OCI-LY7 (cell line): ENCODE measurements at regions not wholly inside any gene's neighbourhood (a gene's known extent, or its start where the extent isn't known, plus 50 kb on each side); places are given as distances from the start of the nearest gene placed in this dataset.

Experiments used
- BruUV-seq: library from RNA; stranded (reverse); fragments of 400-500 nt; replicated peaks from 2 replicates; lab custom pipeline; 2021; lab: Mats Ljungman, UMichigan
- CTCF ChIA-PET: fragments of 300-600 bp; sonication (Branson Sonifier 250); formaldehyde crosslinking; loops from one replicate; lab custom pipeline; 2022; ENCODE audit warnings: antibody characterized with exemption; ENCODE audit not compliant: unreplicated experiment; lab: Charles Lee
- POLR2A ChIA-PET: fragments of 300-600 bp; sonication (Branson Sonifier 250); formaldehyde crosslinking; loops from one replicate; lab custom pipeline; 2022; ENCODE audit warnings: antibody characterized with exemption; lab: Charles Lee
- DNase-seq: peaks from one replicate; pipeline ENCODE4 v3.0.0-alpha.2; 2015; ENCODE audit warnings: low spot score
- H2AFZ ChIP-seq: fragments of 200-600 bp; sonication (generic), shearing (Covaris generic); 2 replicates; pipeline ENCODE4 v1.6.1; 2014; ENCODE audit warnings: mild to moderate bottlenecking, antibody characterized with exemption, low read length, moderate library complexity
- H3K27ac ChIP-seq: fragments of 200-600 bp; sonication (generic); 2 replicates; pipeline ENCODE4 v1.5.1; 2014; ENCODE audit warnings: mixed run types, low read depth, mild to moderate bottlenecking, moderate library complexity, low read length, inconsistent platforms; ENCODE audit not compliant: poor library complexity, severe bottlenecking
- H3K36me3 ChIP-seq: fragments of 200-600 bp; sonication (generic); 2 replicates; pipeline ENCODE4 v1.6.1; 2014; ENCODE audit warnings: mild to moderate bottlenecking, antibody characterized with exemption, low read length, moderate library complexity, mixed read lengths; ENCODE audit not compliant: insufficient read depth
- H3K4me1 ChIP-seq: fragments of 200-600 bp; sonication (generic); 2 replicates; pipeline ENCODE4 v1.5.1; 2014; ENCODE audit warnings: mild to moderate bottlenecking, low read length; ENCODE audit not compliant: insufficient read depth, poor library complexity, severe bottlenecking
- H3K4me2 ChIP-seq: fragments of 200-600 bp; sonication (generic); 2 replicates; pipeline ENCODE4 v1.6.1; 2014; ENCODE audit warnings: mild to moderate bottlenecking, low read length
- H3K4me3 ChIP-seq: fragments of 200-600 bp; sonication (generic); 2 replicates; pipeline ENCODE4 v1.5.1; 2014; ENCODE audit warnings: mild to moderate bottlenecking, low read depth, low read length; ENCODE audit not compliant: poor library complexity, severe bottlenecking
- H3K79me2 ChIP-seq: fragments of 200-600 bp; sonication (generic); 2 replicates; pipeline ENCODE4 v1.6.1; 2016; ENCODE audit warnings: low read depth, mild to moderate bottlenecking, low read length, moderate library complexity, mixed read lengths; ENCODE audit not compliant: insufficient read depth
- H3K9me2 ChIP-seq: fragments of 200-600 bp; sonication (generic); 2 replicates; pipeline ENCODE4 v1.6.1; 2016; ENCODE audit warnings: mild to moderate bottlenecking, low read length, mixed read lengths; ENCODE audit not compliant: insufficient read depth
- H3K9me3 ChIP-seq: fragments of 200-600 bp; sonication (generic); 2 replicates; pipeline ENCODE4 v1.6.1; 2014; ENCODE audit warnings: mild to moderate bottlenecking, mixed run types, low read length, mixed read lengths
- H4K20me1 ChIP-seq: fragments of 200-600 bp; sonication (generic); 2 replicates; pipeline ENCODE4 v1.6.1; 2014; ENCODE audit warnings: mild to moderate bottlenecking, antibody characterized with exemption, low read length, moderate library complexity, mixed read lengths; ENCODE audit not compliant: insufficient read depth
- CTCF ChIP-seq: fragments of 200-600 bp; sonication (generic); conservative IDR thresholded peaks from 2 replicates; pipeline ENCODE4 v1.5.1; 2014; ENCODE audit warnings: mild to moderate bottlenecking, antibody characterized with exemption, low read length, moderate library complexity, mixed read lengths
- EZH2phosphoT487 ChIP-seq: fragments of 200-600 bp; sonication (generic); IDR thresholded peaks from 2 replicates; pipeline ENCODE4 v1.6.1; 2018; ENCODE audit warnings: low read depth, borderline replicate concordance, mild to moderate bottlenecking, mixed run types, antibody characterized with exemption, low read length, moderate library complexity, mixed read lengths
- intact Hi-C: fragments of 100-400 bp; cut with micrococcal nuclease; formaldehyde crosslinking; loops from one replicate; pipeline ENCODE4 v1.10.0; 2022; ENCODE audit not compliant: unreplicated experiment

DNA sequence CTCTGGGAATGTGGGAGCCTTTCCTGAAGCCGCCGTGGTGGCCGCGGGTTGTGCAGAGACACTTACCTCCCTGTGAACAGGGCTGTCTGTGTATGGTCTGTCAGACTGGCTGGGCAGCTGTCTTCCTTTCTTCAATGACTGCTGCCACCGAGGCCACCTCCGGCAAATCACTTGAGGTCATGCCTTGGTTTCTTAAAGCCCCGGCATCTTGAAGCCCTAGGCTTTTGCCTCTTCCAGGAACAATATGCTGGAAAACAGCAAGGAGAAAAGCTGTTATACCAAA lies 79.5 kb upstream of the ZSWIM6 start:
- Histone ChIP-seq H3K4me2 (no peak overlapping the region), H4K20me1 (no peaks in the 10 kb centered on the region), H3K9me2 (no peaks in the 10 kb centered on the region), H3K4me1 (no peaks in the 10 kb centered on the region), H3K27ac (no peak overlapping the region), H3K79me2 (no peaks in the 10 kb centered on the region), H3K9me3 (no peaks in the 10 kb centered on the region), H2AFZ (no peak overlapping the region), H3K4me3 (no peak overlapping the region), H3K36me3 (no peaks in the 10 kb centered on the region)
- DNase-seq: no peak
- ChIA-PET CTCF (no interaction called here), POLR2A (no interaction called here)
- intact Hi-C loops: no loop called here
- no peak for TF ChIP-seq EZH2phosphoT487
- no peak for TF ChIP-seq CTCF
- BruUV-seq: no TSS peak

DNA sequence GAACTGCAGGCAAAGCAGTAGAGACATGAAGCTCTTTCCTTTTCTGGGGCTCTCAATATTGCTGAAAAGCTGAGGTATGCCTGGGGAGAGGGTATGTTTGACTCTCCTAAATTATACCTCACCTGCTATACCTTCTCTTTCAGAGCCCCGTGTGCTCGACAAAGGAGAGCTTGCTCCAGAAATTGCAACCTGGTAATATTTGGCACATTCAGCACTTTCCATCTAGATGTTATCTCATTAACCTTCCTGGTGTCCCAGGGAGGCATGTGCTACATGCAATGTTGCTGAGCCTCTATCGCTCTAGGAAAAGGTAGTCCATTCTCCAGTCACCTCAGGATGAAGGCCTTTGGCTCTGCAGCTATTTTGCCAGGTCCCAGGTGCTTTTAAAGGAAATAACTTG lies 78.5 kb upstream of the ZSWIM6 start:
- Histone ChIP-seq H4K20me1 (no peaks in the 10 kb centered on the region), H2AFZ (no peak overlapping the region), H3K4me1 (no peaks in the 10 kb centered on the region), H3K27ac (no peak overlapping the region), H3K9me3 (no peaks in the 10 kb centered on the region), H3K79me2 (no peaks in the 10 kb centered on the region), H3K4me3 (no peak overlapping the region), H3K36me3 (no peaks in the 10 kb centered on the region), H3K4me2 (no peak overlapping the region), H3K9me2 (no peaks in the 10 kb centered on the region)
- intact Hi-C loops: no loop called here
- POLR2A ChIA-PET: no interaction called here
- no TSS peak for BruUV-seq
- no peak for TF ChIP-seq CTCF
- no peak for TF ChIP-seq EZH2phosphoT487
- CTCF ChIA-PET: no interaction called here
- no peak for DNase-seq

DNA sequence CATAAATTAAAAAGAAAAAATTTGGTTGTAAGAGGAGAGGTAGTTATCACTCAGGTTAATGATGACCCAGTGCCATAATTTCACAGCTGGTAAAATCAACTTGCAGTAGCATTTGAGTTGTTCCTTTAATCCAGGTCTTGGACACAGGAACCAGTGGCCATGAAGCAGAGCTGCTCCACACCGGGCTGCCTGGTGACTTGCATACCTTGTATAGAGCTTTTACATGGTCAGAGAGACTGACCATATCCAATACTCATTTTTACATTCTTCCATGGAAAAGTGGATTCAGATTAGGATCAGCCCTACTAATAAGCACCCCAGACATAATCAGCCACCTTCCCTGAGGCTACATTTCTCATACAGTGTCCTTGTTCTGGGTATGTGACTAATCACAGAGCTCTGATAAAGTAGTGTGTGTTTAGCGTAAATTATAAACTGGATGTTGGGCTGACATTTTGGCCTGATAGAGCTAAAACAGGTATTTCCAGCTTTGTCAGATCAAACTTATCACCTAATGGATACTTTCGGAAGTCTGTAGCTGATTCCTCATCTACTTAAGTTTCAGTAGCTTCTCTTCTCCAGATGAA lies 77.0 kb upstream of the ZSWIM6 start:
- no peaks in the 10 kb centered on the region for H3K36me3 ChIP-seq
- BruUV-seq: no TSS peak
- no peak overlapping the region for H3K4me3 ChIP-seq
- TF ChIP-seq EZH2phosphoT487 (no peak), CTCF (no peak)
- H3K9me3 ChIP-seq: no peaks in the 10 kb centered on the region
- H3K9me2 ChIP-seq: no peaks in the 10 kb centered on the region
- H3K4me1 ChIP-seq: no peaks in the 10 kb centered on the region
- CTCF ChIA-PET: no interaction called here
- DNase-seq: no peak
- intact Hi-C loops: no loop called here
- no peaks in the 10 kb centered on the region for H4K20me1 ChIP-seq
- H3K27ac ChIP-seq: no peak overlapping the region
- H2AFZ ChIP-seq: no peak overlapping the region
- POLR2A ChIA-PET: interaction anchor here (0.7 kb wide), 1 partner anchor 422 kb away, joined by 3 read pairs; no protein-coding TSS in a partner anchor
- H3K79me2 ChIP-seq: no peaks in the 10 kb centered on the region
- no peak overlapping the region for H3K4me2 ChIP-seq
